Activated T-cell treated with anti-CD3 and anti-CD28 coated beads, Interleukin-2, amount 50 U/mL, for 48 hours (primary cell): ENCODE measurements at regions not wholly inside any gene's neighbourhood (a gene's known extent, or its start where the extent isn't known, plus 50 kb on each side); places are given as distances from the start of the nearest gene placed in this dataset.
"Not testable (repeated sequence)": the region's sequence is repeated elsewhere in the genome, so short reads cannot be mapped to it uniquely, and the experiment has no call there.

Experiments
- DNase-seq, 2 experiments: peaks; one replicate each; pipeline ENCODE4 v3.0.0-alpha.2; 2020

DNA sequence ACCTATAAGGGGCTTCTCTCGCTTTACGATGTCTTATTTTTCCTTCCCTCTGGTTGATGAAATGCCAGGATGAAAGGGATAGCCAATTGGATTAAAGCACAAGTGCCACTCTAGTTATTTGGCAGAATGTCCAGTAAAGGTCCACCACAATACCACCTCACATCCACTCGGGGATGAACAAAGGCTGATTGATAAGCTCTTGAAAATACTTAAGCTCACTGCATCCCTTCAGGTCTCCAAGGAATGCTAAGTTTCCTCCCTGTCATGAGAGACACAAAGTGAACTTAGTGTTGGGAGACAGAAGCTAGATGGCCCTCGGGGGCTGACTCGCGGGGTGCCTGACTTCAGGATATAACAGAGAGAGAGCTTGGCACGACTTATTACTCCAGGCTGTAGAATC lies 185.9 kb upstream of the ZNF644 start:
- DNase-seq = not testable (repeated sequence)

DNA sequence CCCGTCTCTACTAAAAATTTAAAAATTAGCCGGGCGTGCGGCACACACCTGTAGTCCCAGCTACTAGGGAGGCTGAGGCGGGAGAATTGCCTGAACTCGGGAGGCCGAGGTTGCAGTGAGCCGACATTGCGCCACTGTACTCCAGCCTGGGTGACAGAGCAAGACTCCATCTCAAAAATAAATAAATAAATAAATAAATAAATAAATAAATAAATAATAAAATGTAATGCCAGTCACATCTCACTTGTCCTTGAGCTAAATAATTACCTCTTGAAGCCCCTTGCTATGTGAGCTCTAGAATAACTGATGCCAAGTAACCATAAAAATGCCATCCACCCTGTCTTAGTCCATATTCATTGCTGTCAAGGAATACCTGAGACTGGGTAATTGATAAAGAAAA lies 182.3 kb upstream of the ZNF644 start:
- not testable (repeated sequence) for DNase-seq

DNA sequence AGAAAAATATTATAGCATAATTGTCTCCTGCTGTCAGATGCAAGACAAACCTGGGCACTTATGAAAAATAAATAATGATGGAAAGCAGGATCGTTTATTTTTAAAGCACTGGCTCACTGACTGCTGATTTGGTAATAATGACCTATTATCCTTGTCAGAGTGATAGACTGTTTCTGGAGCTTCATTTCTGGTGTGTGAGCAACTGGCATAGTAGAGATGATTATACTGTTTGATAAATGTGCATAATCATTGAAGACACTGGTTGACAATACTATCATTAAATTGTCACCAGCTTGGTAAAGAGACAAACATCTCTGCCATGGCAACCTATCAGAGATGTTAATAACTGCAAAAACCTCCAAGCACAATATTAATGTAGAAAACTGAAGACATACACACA lies 179.9 kb upstream of the ZNF644 start:
- DNase-seq = no peak

DNA sequence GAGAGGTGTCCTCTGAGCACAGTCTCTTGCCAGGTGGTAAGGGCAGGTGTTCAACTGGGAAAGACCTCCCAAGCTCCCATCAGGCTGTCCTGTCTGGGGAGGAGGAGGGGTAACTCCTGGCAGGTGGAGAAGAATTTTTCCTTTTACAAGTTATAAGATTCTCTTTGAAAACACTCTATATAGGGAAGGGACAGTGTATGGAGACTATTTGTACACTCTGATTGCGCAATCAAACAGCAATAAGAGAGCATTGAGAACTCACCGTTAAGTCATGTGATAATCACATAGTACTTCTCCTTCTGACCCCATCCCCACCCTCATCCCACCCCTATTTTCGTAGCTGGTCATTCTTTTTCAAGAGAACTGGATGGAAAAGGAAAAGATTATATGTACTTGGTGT lies 179.3 kb upstream of the ZNF644 start:
- DNase-seq = no peak

GRCh38 chr1:91200675-91201074 lies 178.8 kb upstream of the ZNF644 start:
- no peak for DNase-seq

DNA sequence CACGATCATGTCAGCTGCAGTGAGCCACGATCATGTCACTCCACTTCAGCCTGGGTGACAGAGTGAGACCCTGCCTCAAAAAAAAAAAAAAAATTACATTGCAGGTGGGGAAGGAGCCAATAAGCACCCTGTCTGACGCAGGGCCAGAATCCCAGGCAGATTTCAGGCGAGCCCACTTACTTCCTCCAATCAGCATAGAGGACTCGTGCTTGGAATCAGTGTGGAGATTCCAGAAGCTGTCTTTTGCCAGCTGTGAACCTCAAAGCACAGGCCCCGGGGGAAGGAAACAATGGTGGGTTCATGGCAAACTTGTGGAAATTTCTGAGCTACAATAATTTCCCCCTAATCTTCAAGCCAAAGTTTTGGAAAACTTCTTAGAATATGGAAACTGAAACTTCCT lies 178.2 kb upstream of the ZNF644 start:
- no peak for DNase-seq

DNA sequence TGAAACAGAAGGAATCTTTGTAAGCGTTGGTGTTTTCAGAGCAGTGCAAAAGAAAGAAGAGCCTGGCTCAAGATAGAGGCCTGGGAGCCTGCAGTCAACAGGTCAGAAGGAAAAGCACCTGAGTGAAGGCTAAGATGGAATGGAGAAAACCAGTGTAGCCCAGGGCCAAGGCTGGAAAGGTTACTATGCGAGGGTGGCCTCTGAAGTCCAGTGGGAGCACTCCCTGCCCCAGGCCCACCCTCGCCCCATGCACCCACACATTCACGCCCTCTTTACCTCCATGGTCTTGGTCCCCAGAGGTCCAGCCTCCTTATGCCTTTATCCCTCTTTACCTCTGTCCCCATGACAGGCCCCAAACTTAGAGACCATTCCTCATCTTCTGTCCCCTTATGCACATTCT lies 169.2 kb upstream of the ZNF644 start:
- DNase-seq = no peak

DNA sequence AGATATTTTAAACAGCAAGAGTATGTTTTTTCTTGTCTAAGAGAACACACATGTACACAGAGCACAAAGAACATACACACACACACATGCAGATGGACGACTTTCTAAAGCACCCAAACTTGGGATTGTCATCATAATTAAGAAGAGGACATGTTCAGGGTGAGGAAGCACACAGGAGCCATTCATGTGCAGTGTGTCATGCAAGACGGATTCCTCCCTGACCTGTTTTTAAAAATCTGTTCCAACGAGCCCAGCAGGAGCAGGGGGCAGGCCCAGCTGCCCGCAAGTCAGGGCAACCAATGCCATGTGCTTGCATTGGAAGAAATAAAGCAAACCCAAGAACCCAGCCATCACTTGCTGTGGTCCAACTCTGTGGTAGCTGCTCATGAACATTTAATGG lies 167.3 kb upstream of the ZNF644 start:
- DNase-seq = no peak

GRCh38 chr1:91182807-91183206 lies 161.0 kb upstream of the ZNF644 start:
- not testable (repeated sequence) for DNase-seq

DNA sequence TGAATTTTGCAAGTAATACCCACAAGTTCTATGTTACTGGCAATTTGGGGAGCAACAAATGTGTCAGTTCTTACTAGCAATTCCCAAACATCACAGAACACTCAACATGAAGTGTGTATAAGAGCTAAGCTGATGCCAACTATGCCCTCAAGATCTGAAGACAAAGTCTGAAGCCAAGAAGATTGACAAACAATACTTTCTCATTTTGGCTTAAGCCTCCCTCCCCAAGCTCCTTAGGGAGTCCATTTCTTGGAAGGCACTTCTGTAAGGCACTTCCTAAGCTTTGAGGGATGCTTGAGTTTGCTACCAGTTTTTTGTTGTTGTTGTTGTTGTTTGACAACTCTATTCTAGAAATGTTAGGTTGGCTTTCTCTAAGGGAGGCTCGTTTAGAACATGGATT lies 154.4 kb upstream of the ZNF644 start:
- no peak for DNase-seq

DNA sequence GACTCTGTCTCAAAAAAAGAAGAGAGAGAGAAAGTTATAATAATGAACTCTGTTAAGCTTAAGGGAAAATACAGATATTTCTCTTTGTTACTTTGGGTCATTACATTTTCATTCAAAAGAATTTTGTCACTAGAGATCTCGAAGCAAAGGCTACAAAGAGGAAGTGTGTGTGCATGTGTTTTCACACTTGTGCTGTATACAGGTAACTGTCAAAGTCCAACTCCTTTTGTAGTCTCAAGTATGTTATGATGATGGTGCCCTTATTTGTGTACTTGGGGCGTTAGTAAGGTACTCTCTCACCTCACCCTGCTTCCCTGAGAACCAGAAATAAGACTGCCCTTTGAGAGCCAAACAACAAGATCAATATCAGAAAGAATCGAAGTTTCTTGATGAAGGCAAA lies 152.9 kb upstream of the ZNF644 start:
- DNase-seq = no peak

DNA sequence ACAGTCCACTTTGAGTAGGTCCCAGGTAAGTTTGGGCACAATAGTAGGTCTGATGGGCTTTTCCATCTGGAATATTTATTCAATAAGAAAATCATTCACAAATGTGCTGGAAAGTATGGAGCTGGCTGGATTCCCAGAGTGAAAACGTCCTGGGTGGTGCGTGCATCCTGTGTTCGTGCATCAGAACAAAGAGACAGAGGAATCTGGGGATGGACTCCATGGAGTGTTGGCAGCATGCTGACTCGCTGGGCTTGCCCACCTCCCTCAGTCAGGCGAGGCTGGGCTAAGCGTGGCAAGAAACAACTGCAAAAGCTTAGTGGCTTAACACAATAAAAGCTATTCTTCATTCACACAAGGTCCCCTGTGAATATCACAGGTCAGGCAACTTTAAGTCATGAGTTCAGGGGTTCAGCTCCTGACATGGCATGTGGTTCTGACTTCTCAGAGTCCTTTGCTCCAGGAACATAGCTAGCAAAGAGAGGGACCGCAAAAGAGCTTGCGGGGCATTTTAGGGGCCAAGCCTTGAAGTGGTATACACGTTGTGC lies 151.6 kb upstream of the ZNF644 start:
- DNase-seq = no peak

DNA sequence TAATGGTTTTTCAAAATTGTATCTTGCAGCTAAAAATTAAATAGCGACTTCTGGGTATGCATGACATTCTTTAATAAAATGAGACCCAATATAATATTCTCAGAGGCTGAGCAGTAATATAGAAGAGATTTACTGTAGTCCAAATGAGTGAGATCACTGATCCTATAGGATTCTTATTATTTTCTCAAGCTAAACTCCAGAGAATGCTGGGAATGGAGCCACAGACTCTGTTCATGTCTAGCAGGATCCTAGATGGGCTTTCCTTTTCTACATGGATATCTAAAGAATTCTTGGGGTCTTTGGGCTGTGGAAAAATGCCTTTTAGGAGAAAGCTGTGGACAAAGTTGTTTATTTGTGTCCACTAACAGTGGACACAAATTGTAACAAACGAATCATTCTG lies 150.7 kb upstream of the ZNF644 start:
- DNase-seq = no peak

DNA sequence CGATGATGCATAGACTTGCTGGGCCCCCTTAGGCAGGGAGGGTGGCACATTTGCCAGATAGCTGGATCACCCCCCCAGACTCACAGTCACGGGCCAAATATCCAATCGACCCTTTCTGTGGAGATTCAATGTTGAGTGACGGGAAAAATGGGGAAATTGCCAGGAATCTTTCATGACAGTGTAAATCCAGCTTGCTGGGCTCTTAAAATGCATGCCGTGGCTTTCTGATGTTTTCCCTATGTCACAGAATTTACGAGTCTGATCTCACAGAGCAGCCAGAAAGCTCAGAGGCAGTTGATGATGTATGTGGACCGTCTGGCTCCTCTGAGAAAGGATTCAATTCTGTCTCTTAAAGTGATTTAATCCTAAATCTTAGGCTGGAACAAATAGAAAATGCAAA lies 150.1 kb upstream of the ZNF644 start:
- no peak for DNase-seq

DNA sequence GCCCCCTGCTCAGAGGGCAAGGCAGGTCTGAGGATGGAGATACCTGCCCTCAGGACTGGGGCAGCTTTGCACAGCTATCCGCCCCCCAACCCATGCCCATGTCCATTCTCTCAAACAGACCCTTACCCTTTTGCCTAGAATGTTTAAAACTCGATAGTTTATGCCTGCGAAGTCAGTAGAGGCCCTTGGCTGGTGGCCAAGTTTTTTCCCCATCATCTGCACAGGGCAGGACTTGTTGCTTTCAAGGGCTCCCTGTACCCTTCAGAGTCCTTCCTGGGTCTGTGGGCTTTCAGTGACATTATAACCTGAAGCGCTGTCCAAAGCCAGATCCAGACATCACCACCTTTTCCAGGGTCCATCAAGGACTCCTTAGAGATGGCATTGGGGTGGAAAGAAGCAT lies 148.7 kb upstream of the ZNF644 start:
- DNase-seq = no peak

DNA sequence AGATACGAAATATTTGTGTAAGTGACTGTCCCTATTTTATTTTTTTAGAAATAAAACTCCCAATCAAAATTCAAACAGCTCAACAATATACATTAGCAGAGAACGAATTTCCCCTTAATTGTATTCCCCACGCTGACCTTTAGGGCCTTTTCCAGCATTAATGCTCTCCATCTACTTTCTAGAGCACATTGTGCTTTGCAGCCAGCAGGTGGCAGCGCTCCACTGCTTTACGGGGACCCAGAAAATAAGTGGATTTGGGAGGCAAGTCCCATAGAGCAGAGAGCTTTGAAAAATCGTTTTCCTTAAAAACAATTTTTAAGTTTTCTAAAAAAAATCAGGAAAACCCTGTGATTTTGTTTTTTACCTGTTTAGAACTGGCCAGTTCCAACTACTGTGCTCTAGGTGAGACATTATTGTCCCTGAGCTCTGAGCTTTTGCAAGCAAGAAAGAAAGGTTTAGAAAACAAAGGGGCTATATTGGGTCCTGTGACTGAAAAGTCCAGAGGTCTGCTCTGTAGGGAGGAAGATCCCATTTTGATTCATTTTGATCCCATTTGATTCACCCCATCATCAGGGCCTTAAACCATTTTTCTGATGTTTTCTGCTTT lies 144.4 kb upstream of the ZNF644 start:
- DNase-seq = peak; percentile 32 to 35

- DNase-seq = peak; percentile 85 to 87
These were observed 143.3 kb upstream of the ZNF644 start for GRCh38 chr1:91165033-91165654.

DNA sequence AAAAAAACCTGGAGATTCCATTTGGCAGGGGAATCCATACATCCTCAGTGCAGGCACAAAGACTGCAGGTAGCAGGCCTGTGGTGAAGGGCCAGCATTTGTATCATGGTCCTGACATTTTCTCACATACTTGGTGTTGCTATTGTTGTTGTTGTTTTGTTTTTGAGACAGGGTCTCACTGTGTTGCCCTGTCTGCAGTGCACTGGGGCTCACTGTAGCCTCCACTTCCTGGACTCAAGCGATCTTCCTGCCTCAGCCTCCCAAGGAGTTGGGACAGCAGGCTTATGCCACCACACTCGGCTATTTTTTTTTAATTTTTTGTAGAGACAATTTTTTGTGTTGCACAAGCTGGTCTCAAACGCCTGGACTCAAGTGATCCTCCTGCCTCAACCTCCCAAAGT lies 140.8 kb upstream of the ZNF644 start:
- no peak for DNase-seq

DNA sequence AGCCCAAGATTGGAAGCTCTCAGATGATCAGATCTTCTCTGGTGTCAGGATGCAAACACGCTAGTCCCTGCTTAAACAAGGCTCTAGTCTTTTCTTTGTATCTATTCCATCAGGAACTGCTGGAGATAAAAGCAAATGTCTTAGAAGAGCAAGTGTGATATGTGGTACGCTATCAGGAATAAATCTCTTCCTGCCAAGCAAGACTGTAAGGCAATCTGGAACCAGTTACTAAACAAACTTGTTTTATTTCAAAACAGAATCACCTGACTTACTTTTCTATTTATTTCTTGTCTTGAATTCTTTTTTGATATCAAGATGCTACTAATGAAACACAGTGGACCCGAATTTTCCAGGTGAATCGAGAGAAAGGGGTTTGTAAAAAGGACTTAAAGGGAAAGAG lies 139.9 kb upstream of the ZNF644 start:
- no peak for DNase-seq

- DNase-seq = no peak
These were observed 139.3 kb upstream of the ZNF644 start for GRCh38 chr1:91161166-91161565.

GRCh38 chr1:91160363-91161075 lies 138.7 kb upstream of the ZNF644 start:
- no peak for DNase-seq

DNA sequence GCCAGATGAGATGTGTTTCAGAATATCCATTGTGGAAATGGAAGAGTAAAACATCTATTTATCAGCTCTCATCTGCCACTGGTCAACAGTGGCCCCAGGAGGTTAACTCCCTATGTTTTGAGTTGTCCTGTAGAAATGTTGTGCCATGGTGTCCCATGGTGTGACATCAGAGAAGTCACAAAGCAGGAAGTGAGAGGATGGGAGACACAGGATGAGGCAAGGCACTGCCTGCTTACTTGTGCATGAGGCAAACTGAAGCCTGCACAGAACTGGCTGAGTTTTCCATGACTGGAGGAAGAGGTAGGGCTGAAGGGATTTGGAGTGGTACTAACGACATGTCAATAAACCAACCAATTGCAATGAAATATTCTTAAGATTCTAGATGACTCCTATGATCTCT lies 131.5 kb upstream of the ZNF644 start:
- DNase-seq = no peak

GRCh38 chr1:91152331-91152730 lies 130.5 kb upstream of the ZNF644 start:
- no peak for DNase-seq

DNA sequence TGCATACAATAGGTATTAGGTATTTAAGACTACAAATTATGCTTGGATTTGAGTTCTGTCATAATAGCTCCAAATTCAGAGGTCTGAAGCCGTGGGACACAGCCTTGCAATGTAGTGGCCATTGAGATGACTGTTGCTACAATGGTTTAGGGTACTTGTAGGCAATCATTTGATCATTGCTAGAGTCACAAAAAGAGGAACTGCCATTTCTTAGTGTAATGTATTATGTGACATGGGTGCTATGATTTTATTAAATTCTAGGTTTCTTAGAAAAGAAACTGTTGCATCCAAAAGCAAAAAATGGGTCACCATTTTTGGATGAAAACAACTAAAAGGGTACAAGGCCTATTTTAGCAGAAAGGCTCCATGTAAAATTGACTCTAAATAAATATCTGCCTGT lies 129.9 kb upstream of the ZNF644 start:
- DNase-seq = no peak
